ENCODE measurements at regions not wholly inside any gene's neighbourhood (a gene's known extent, or its start where the extent isn't known, plus 50 kb on each side); places are given as distances from the start of the nearest gene placed in this dataset.

DNA sequence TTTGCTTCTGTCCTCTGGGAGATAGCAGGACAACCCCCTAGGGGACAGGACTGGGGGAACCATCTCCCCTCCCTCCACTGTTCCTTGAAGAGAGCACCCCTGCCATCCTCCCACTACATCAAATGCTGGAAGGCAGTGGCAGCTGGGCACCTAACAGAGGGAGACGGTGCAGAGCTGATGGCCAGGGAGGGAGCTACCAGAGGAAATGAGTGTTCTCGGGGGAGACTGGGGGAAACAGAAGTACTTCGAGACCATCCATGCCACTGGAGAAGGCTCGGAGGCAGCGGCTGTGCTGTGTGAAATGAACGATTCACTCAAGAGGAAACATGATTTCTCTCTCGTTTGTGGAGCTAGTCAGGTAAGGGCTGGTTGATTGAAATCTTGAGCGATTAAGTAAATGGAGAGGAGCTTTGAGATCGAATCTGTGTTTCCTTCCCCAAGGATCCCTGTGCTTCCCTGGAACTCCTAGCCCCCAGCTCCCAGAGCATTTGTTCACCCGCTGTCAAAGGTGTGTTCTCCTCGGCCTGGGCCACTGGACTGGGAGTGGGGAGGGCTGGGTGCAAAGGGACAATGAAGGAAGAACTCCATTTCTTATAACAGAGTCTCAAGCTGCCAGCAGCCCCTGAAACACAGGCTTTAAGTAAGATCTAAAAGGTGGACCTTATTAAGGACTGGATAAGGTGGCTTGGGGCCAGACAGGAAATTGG, 261.3 kb upstream of the MOCS1 start:
- Histone ChIP-seq H3K27ac (no peak overlapping the region), H3K27me3 (replicated peaks in 1 of 7) (peaks cover 0 to 5% (median 0%) of the 10 kb centered on the region in 7 donors), H3K4me3 (no peak overlapping the region), H3K4me1 (no peaks in the 10 kb centered on the region), H3K36me3 (no peaks in the 10 kb centered on the region), H3K9me3 (peaks cover 0 to 5% (median under 1%) of the 10 kb centered on the region in 8 donors)
- WGBS, 5 donors, result 78 to 92% (median 80%) methylated on average over 11 of the region's 11 CpGs
- DNase-seq, result no peak
- no peak for TF ChIP-seq CTCF (IDR thresholded peaks at IDR 0.05 in 8 of 11, conservative IDR thresholded peaks at IDR 0.05 in 3 of 11)
- no peak for TF ChIP-seq POLR2AphosphoS5 (IDR thresholded peaks at IDR 0.05)
- no peak for TF ChIP-seq POLR2A (IDR thresholded peaks at IDR 0.05)
- intact Hi-C loops (cut with DNase I; ENCODE audit: low total_unique reads), result no loop called here

- Histone ChIP-seq H3K4me3 (no peak overlapping the region), H3K4me1 (no peaks in the 10 kb centered on the region), H3K9me3 (no peaks in the 10 kb centered on the region), H3K36me3 (no peaks in the 10 kb centered on the region), H3K27ac (no peak overlapping the region), H3K27me3 (replicated peaks in 1 of 7) (peaks cover 0 to 5% (median 0%) of the 10 kb centered on the region in 7 donors)
- DNase-seq, result no peak
- 60 to 88% (median 83%) methylated on average over 3 of the region's 3 CpGs for WGBS, 5 donors
- TF ChIP-seq CTCF (IDR thresholded peaks at IDR 0.05 in 8 of 11, conservative IDR thresholded peaks at IDR 0.05 in 3 of 11) (no peak), POLR2A (IDR thresholded peaks at IDR 0.05) (no peak), POLR2AphosphoS5 (IDR thresholded peaks at IDR 0.05) (no peak)
- intact Hi-C loops (cut with DNase I; ENCODE audit: low total_unique reads), result no loop called here
Measured at GRCh38 chr6:40194447-40195170, 260.3 kb upstream of the MOCS1 start.

- WGBS, 5 donors, result 70 to 82% (median 70%) methylated on average over 4 of the region's 4 CpGs
- Histone ChIP-seq H3K9me3 (peaks cover 0 to 3% (median 0%) of the 10 kb centered on the region in 8 donors), H3K27ac (no peak overlapping the region), H3K4me1 (no peaks in the 10 kb centered on the region), H3K4me3 (no peak overlapping the region), H3K36me3 (no peaks in the 10 kb centered on the region), H3K27me3 (replicated peaks in 1 of 7) (peaks cover 0 to 5% (median 0%) of the 10 kb centered on the region in 7 donors)
- intact Hi-C loops (cut with DNase I; ENCODE audit: low total_unique reads), result no loop called here
- TF ChIP-seq POLR2AphosphoS5 (IDR thresholded peaks at IDR 0.05), result no peak
- TF ChIP-seq CTCF (IDR thresholded peaks at IDR 0.05 in 8 of 11, conservative IDR thresholded peaks at IDR 0.05 in 3 of 11), result no peak
- TF ChIP-seq POLR2A (IDR thresholded peaks at IDR 0.05), result no peak
- no peak for DNase-seq
Measured at GRCh38 chr6:40192516-40192915, 258.3 kb upstream of the MOCS1 start.

- no peaks in the 10 kb centered on the region for H3K4me1 ChIP-seq
- H3K27me3 ChIP-seq (replicated peaks in 1 of 7), result peaks cover 0 to 9% (median 0%) of the 10 kb centered on the region in 7 donors
- intact Hi-C loops (cut with DNase I; ENCODE audit: low total_unique reads), result no loop called here
- no peak for TF ChIP-seq POLR2A (IDR thresholded peaks at IDR 0.05)
- no peak for TF ChIP-seq CTCF (IDR thresholded peaks at IDR 0.05 in 8 of 11, conservative IDR thresholded peaks at IDR 0.05 in 3 of 11)
- 44 to 84% (median 63%) methylated on average over 1 of the region's 1 CpG for WGBS, 5 donors
- peaks cover 0 to 22% (median 8%) of the 10 kb centered on the region in 8 donors for H3K9me3 ChIP-seq
- DNase-seq, result no peak
- H3K27ac ChIP-seq, result no peak overlapping the region
- no peaks in the 10 kb centered on the region for H3K36me3 ChIP-seq
- no peak overlapping the region for H3K4me3 ChIP-seq
Measured at GRCh38 chr6:40188931-40189330, 254.7 kb upstream of the MOCS1 start.
